OCI-LY1 (cell line): ENCODE measurements at regions not wholly inside any gene's neighbourhood (a gene's known extent, or its start where the extent isn't known, plus 50 kb on each side); places are given as distances from the start of the nearest gene placed in this dataset.

Source experiments
- EZH2 ChIP-seq: fragments of 200-600 bp; sonication (generic), shearing (Covaris generic); IDR thresholded peaks from 2 replicates; pipeline ENCODE4 v1.8.0; 2017; ENCODE audit warnings: borderline replicate concordance, mixed run types, mild to moderate bottlenecking, antibody characterized with exemption, low read length, moderate library complexity, mixed read lengths
- TF ChIP-seq, protein P1 (sequence below): fragments of 200-600 bp; sonication (generic), shearing (Covaris generic); IDR thresholded peaks from 2 replicates; pipeline ENCODE4 v1.5.1; 2017; ENCODE audit warnings: mild to moderate bottlenecking, antibody characterized with exemption, low read length, moderate library complexity, mixed read lengths

DNA sequence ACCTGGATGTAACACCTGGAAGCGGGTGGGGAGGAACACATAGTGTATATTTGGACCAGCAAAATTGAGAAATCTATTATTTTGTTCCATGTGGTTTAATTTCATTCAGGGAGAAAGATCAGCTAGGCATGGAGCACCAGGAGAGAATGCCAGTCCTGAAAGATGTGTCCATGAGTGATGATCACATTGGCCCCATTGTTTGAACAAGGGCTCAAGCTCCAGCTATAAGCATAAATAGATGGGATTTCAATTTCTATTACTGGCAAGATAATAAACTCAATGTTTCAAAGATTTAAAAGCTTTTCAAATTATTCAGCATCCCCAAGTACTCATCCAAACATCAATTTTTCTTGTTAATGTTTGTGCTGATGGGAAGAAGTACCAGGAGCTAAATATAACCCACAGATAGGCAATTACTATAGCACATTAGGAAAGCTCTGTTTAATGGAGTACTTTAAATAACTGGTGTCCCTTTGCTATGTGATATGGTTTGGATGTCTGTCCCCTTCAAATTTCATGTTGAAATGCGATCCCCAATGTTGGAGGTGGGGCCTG, 275.3 kb upstream of the PHYHIPL start:
- TF ChIP-seq, protein P1, sequence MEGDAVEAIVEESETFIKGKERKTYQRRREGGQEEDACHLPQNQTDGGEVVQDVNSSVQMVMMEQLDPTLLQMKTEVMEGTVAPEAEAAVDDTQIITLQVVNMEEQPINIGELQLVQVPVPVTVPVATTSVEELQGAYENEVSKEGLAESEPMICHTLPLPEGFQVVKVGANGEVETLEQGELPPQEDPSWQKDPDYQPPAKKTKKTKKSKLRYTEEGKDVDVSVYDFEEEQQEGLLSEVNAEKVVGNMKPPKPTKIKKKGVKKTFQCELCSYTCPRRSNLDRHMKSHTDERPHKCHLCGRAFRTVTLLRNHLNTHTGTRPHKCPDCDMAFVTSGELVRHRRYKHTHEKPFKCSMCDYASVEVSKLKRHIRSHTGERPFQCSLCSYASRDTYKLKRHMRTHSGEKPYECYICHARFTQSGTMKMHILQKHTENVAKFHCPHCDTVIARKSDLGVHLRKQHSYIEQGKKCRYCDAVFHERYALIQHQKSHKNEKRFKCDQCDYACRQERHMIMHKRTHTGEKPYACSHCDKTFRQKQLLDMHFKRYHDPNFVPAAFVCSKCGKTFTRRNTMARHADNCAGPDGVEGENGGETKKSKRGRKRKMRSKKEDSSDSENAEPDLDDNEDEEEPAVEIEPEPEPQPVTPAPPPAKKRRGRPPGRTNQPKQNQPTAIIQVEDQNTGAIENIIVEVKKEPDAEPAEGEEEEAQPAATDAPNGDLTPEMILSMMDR = no peak
- TF ChIP-seq EZH2 = no peak
